ENCODE measurements at regions not wholly inside any gene's neighbourhood (a gene's known extent, or its start where the extent isn't known, plus 50 kb on each side); places are given as distances from the start of the nearest gene placed in this dataset.

DNA sequence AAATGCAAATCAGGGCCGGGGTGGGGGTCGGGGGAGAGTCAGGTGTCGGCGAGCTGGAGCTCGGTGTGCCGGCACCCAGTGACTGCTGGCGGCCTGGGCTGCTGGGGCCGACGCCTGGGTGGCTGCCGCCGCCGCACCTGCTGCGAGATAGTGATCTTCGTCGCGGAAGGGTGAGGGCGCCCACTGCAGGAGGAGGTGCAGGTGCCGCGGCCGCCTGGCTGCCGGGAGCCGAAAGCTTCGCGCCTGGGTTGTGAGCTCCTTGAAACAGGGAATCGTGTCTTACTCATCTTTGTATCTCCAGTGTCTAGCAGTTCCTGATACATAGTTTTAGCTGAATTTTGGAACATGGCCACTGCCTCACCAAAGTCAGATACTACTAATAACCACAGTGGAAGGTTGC, 64.0 kb upstream of the CPOX start:
- no peak for TF ChIP-seq EZH2 (IDR thresholded peaks at IDR 0.05; ENCODE audit: insufficient read depth, poor library complexity, severe bottlenecking)
- no peak for TF ChIP-seq EZH2phosphoT487 (IDR thresholded peaks at IDR 0.05; ENCODE audit: insufficient read depth, low read depth)
